Mesenchymal stem cell (in vitro differentiated cells and primary cell): ENCODE measurements at regions not wholly inside any gene's neighbourhood (a gene's known extent, or its start where the extent isn't known, plus 50 kb on each side); places are given as distances from the start of the nearest gene placed in this dataset.
A peak's percentile ranks its signal among the peaks of the same experiment; 100 is the strongest.
"Not testable (repeated sequence)": the region's sequence is repeated elsewhere in the genome, so short reads cannot be mapped to it uniquely, and the experiment has no call there.

Experiments
- DNase-seq: peaks from one replicate; pipeline ENCODE4 v3.0.0-alpha.2; 2013
- H2AFZ ChIP-seq: one replicate; pipeline ENCODE4 v1.6.1; 2013; ENCODE audit warnings: low read depth, mild to moderate bottlenecking, control low read depth, inconsistent platforms, low read length, moderate library complexity
- H2AK5ac ChIP-seq: 2 replicates; pipeline ENCODE4 v1.6.1; 2013; ENCODE audit warnings: low read length, moderate library complexity, mild to moderate bottlenecking, inconsistent platforms; ENCODE audit not compliant: severe bottlenecking
- H2BK120ac ChIP-seq: one replicate; pipeline ENCODE4 v1.6.1; 2013; ENCODE audit warnings: low read depth, mild to moderate bottlenecking, inconsistent platforms, low read length, moderate library complexity
- H2BK12ac ChIP-seq, 2 experiments: one replicate each; pipeline ENCODE4 v1.6.1; 2013; ENCODE audit warnings: inconsistent platforms in 2 of 2, low read length in 2 of 2, mild to moderate bottlenecking in 2 of 2, moderate library complexity in 2 of 2, control low read depth in 1 of 2
- H2BK15ac ChIP-seq: one replicate; pipeline ENCODE4 v1.6.1; 2013; ENCODE audit warnings: mild to moderate bottlenecking, low read depth, inconsistent platforms; ENCODE audit not compliant: poor library complexity, severe bottlenecking
- H2BK5ac ChIP-seq: 2 replicates; pipeline ENCODE4 v1.6.1; 2013; ENCODE audit warnings: low read depth, mild to moderate bottlenecking, low read length, control low read depth, inconsistent platforms; ENCODE audit not compliant: poor library complexity, severe bottlenecking
- H3K14ac ChIP-seq, 2 experiments: one replicate each; pipeline ENCODE4 v1.6.1; 2013; ENCODE audit warnings: inconsistent platforms in 2 of 2, low read length in 2 of 2, control low read depth in 1 of 2, mild to moderate bottlenecking in 1 of 2, moderate library complexity in 1 of 2
- H3K18ac ChIP-seq, 2 experiments: one replicate each; pipeline ENCODE4 v1.6.1; 2013; ENCODE audit warnings: inconsistent platforms in 2 of 2, low read length in 2 of 2, control low read depth in 1 of 2, low read depth in 1 of 2, mild to moderate bottlenecking in 1 of 2
- H3K23ac ChIP-seq, 2 experiments: one replicate each; pipeline ENCODE4 v1.6.1; 2013; ENCODE audit warnings: inconsistent platforms in 2 of 2, low read length in 2 of 2, mild to moderate bottlenecking in 2 of 2, moderate library complexity in 2 of 2, control low read depth in 1 of 2
- H3K27ac ChIP-seq: 2 replicates; pipeline ENCODE4 v1.5.1; 2013; ENCODE audit warnings: mild to moderate bottlenecking, moderate library complexity, low read length, control low read depth, inconsistent platforms; ENCODE audit not compliant: poor library complexity, severe bottlenecking
- H3K27me3 ChIP-seq, 2 experiments: 2 replicates each; pipeline versions ENCODE4 v1.6.1 to v1.7.0; 2013; ENCODE audit warnings: low read length in 2 of 2, mild to moderate bottlenecking in 2 of 2, moderate library complexity in 2 of 2, control low read depth in 1 of 2, inconsistent platforms in 1 of 2; ENCODE audit not compliant: control insufficient read depth in 1 of 2, insufficient read depth in 1 of 2
- H3K36me3 ChIP-seq, 2 experiments: 2 replicates each; pipeline versions ENCODE4 v1.6.1 to v1.7.0; 2013; ENCODE audit warnings: low read length in 2 of 2, control low read depth in 1 of 2, inconsistent platforms in 1 of 2, low read depth in 1 of 2, mild to moderate bottlenecking in 1 of 2; ENCODE audit not compliant: insufficient read depth in 2 of 2, control insufficient read depth in 1 of 2
- H3K4ac ChIP-seq, 2 experiments: one replicate each; pipeline ENCODE4 v1.6.1; 2013; ENCODE audit warnings: inconsistent platforms in 2 of 2, low read length in 2 of 2, mild to moderate bottlenecking in 2 of 2, moderate library complexity in 2 of 2, control low read depth in 1 of 2, low read depth in 1 of 2
- H3K4me1 ChIP-seq: 2 replicates; pipeline ENCODE4 v1.6.1; 2013; ENCODE audit warnings: low read depth, low read length, control low read depth; ENCODE audit not compliant: control insufficient read depth, insufficient read depth
- H3K4me2 ChIP-seq: 2 replicates; pipeline ENCODE4 v1.6.1; 2013; ENCODE audit warnings: low read length, mild to moderate bottlenecking, inconsistent platforms; ENCODE audit not compliant: poor library complexity, severe bottlenecking
- H3K4me3 ChIP-seq, 2 experiments: 2 replicates each; pipeline versions ENCODE4 v1.5.1 to v1.7.0; 2013; ENCODE audit warnings: low read length in 2 of 2, mild to moderate bottlenecking in 2 of 2, control low read depth in 1 of 2, low read depth in 1 of 2; ENCODE audit not compliant: insufficient read depth in 1 of 2
- H3K79me1 ChIP-seq: replicated peaks from 2 replicates; pipeline ENCODE4 v1.6.1; 2013; ENCODE audit warnings: mild to moderate bottlenecking, control low read depth, low read length, inconsistent platforms; ENCODE audit not compliant: poor library complexity, severe bottlenecking
- H3K9ac ChIP-seq: 2 replicates; pipeline ENCODE4 v1.7.0; 2013; ENCODE audit warnings: mild to moderate bottlenecking, low read length, moderate library complexity
- H3K9me3 ChIP-seq: 2 replicates; pipeline ENCODE4 v1.7.0; 2013; ENCODE audit warnings: mild to moderate bottlenecking, low read length; ENCODE audit not compliant: control insufficient read depth
- H4K8ac ChIP-seq: one replicate; pipeline ENCODE4 v1.6.1; 2013; ENCODE audit warnings: inconsistent platforms, mild to moderate bottlenecking, low read length, moderate library complexity
- H4K91ac ChIP-seq: one replicate; pipeline ENCODE4 v1.6.1; 2013; ENCODE audit warnings: mild to moderate bottlenecking, low read length, inconsistent platforms
- WGBS: methylation state at CpG from one replicate; pipeline ENCODE4 v1.1.7; 2013; ENCODE audit warnings: mixed read lengths; 5-methylcytosine and 5-hydroxymethylcytosine counted together

- H4K91ac ChIP-seq, H3K4me2 ChIP-seq, H2AFZ ChIP-seq, H2BK15ac ChIP-seq, H3K9ac ChIP-seq, DNase-seq, H2BK5ac ChIP-seq, H2BK120ac ChIP-seq, H3K4me3 ChIP-seq, H3K14ac ChIP-seq, H3K27me3 ChIP-seq, H2AK5ac ChIP-seq, H3K18ac ChIP-seq, H3K79me1 ChIP-seq, H3K27ac ChIP-seq, H3K23ac ChIP-seq, H3K36me3 ChIP-seq, H3K4me1 ChIP-seq, H3K4ac ChIP-seq, H2BK12ac ChIP-seq: not testable (repeated sequence)
- Histone ChIP-seq H4K8ac (peak overlapping the region; percentile 23), H3K9me3 (peaks cover 25% of the 10 kb centered on the region)
- 44% methylated on average over 1 of the region's 1 CpG for WGBS
These were observed 576.7 kb downstream of the EPM2A start for GRCh38 chr6:145158636-145159035.

- no peak overlapping the region for H4K91ac ChIP-seq
These were observed 575.4 kb downstream of the EPM2A start for GRCh38 chr6:145159921-145160320.

GRCh38 chr6:145161501-145161900 lies 573.8 kb downstream of the EPM2A start:
- Histone ChIP-seq H3K14ac (no peak overlapping the region), H3K27me3 (no peaks in the 10 kb centered on the region), H3K23ac (no peak overlapping the region), H3K9me3 (peaks cover 25% of the 10 kb centered on the region), H3K4me1 (no peaks in the 10 kb centered on the region), H3K4me3 (no peak overlapping the region), H3K79me1 (no peaks in the 10 kb centered on the region), H3K9ac (no peak overlapping the region), H4K91ac (no peak overlapping the region), H2BK15ac (no peak overlapping the region), H4K8ac (no peak overlapping the region), H2AK5ac (no peak overlapping the region), H2AFZ (no peak overlapping the region), H3K36me3 (no peaks in the 10 kb centered on the region), H3K4me2 (no peak overlapping the region), H2BK5ac (no peak overlapping the region), H3K4ac (no peak overlapping the region), H2BK120ac (no peak overlapping the region), H3K18ac (no peak overlapping the region), H3K27ac (no peak overlapping the region), H2BK12ac (no peak overlapping the region)
- no peak for DNase-seq
- WGBS: 100% methylated on average over 1 of the region's 1 CpG

More at GRCh38 chr6:145159921-145160320, 575.4 kb downstream of the EPM2A start:
- H3K9me3 ChIP-seq: peaks cover 25% of the 10 kb centered on the region
- H3K4me1 ChIP-seq: no peaks in the 10 kb centered on the region
- H2AK5ac ChIP-seq: no peak overlapping the region
- H3K23ac ChIP-seq: no peak overlapping the region
- H3K4me2 ChIP-seq: no peak overlapping the region
- no peak overlapping the region for H2BK5ac ChIP-seq
- no peak overlapping the region for H3K9ac ChIP-seq
- no peak overlapping the region for H3K14ac ChIP-seq
- no peak for DNase-seq
- H2BK120ac ChIP-seq: no peak overlapping the region
- no peak overlapping the region for H2BK15ac ChIP-seq
- H3K27me3 ChIP-seq: no peaks in the 10 kb centered on the region
- no peak overlapping the region for H3K18ac ChIP-seq
- no peak overlapping the region for H2AFZ ChIP-seq
- H3K79me1 ChIP-seq: no peaks in the 10 kb centered on the region
- no peak overlapping the region for H3K27ac ChIP-seq
- H4K8ac ChIP-seq: no peak overlapping the region
- no peak overlapping the region for H3K4me3 ChIP-seq
- no peak overlapping the region for H2BK12ac ChIP-seq
- no peak overlapping the region for H3K4ac ChIP-seq
- H3K36me3 ChIP-seq: no peaks in the 10 kb centered on the region

- H3K9me3 ChIP-seq: no peaks in the 10 kb centered on the region
- 92% methylated on average over 2 of the region's 2 CpGs for WGBS
These were observed 565.5 kb downstream of the EPM2A start for GRCh38 chr6:145169726-145170224.

More at GRCh38 chr6:145169726-145170224, 565.5 kb downstream of the EPM2A start:
- no peak overlapping the region for H2AFZ ChIP-seq
- H4K91ac ChIP-seq: no peak overlapping the region
- H3K36me3 ChIP-seq: no peaks in the 10 kb centered on the region
- H3K4me1 ChIP-seq: no peaks in the 10 kb centered on the region
- DNase-seq: no peak
- no peak overlapping the region for H3K14ac ChIP-seq
- no peak overlapping the region for H2AK5ac ChIP-seq
- no peak overlapping the region for H3K27ac ChIP-seq
- H3K4me2 ChIP-seq: no peak overlapping the region
- H4K8ac ChIP-seq: no peak overlapping the region
- no peak overlapping the region for H2BK12ac ChIP-seq
- no peak overlapping the region for H3K18ac ChIP-seq
- H2BK5ac ChIP-seq: no peak overlapping the region
- no peak overlapping the region for H3K9ac ChIP-seq
- H3K79me1 ChIP-seq: no peaks in the 10 kb centered on the region
- no peak overlapping the region for H2BK120ac ChIP-seq
- no peak overlapping the region for H3K23ac ChIP-seq
- H3K27me3 ChIP-seq: no peaks in the 10 kb centered on the region
- H3K4me3 ChIP-seq: no peak overlapping the region
- no peak overlapping the region for H2BK15ac ChIP-seq
- H3K4ac ChIP-seq: no peak overlapping the region
